ENCODE measurements at regions not wholly inside any gene's neighbourhood (a gene's known extent, or its start where the extent isn't known, plus 50 kb on each side); places are given as distances from the start of the nearest gene placed in this dataset.

- Histone ChIP-seq H3K27ac (no peak overlapping the region), H3K4me1 (peaks cover 0 to 5% of the 10 kb centered on the region in 2 donors), H3K9me3 (no peaks in the 10 kb centered on the region), H3K36me3 (no peaks in the 10 kb centered on the region), H3K4me3 (no peak overlapping the region), H3K27me3 (peaks cover 0 to 25% of the 10 kb centered on the region in 2 donors)
- intact Hi-C loops (cut with DNase I), result no loop called here
- no peak for TF ChIP-seq CTCF (IDR thresholded peaks at IDR 0.05)
- ATAC-seq (no peak), DNase-seq (peak in 2 of 4 donors; percentile 76 to 86)
These were observed 148.3 kb downstream of the SEC61B start for GRCh38 chr9:99370376-99370775.

DNA sequence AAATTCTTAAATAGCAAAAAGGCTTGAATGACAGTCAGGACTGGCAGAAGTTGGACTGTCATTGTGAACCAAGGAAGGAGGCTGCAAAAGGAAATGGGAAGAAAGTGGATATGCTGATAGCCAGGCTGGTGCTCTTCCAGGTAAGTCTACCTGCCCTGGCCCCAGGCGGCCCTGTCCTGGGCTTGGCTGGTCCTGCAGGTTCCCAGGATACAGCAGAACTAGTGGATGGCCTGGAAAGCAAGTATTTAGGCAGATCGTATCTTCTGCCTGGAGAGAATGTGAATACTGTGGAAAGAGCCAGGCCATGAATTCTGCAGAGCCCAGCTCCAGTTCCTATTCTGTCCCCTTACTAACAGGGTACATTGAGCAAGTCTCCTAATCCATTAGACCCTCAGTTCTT lies 149.3 kb downstream of the SEC61B start:
- Histone ChIP-seq H3K4me3 (no peak overlapping the region), H3K4me1 (peaks cover 0 to 5% of the 10 kb centered on the region in 2 donors), H3K27me3 (peaks cover 0 to 25% of the 10 kb centered on the region in 2 donors), H3K36me3 (no peaks in the 10 kb centered on the region), H3K27ac (no peak overlapping the region), H3K9me3 (no peaks in the 10 kb centered on the region)
- DNase-seq (no peak), ATAC-seq (no peak)
- TF ChIP-seq CTCF (IDR thresholded peaks at IDR 0.05), result no peak
- intact Hi-C loops (cut with DNase I), result no loop called here

GRCh38 chr9:99373912-99374311 lies 151.8 kb downstream of the SEC61B start:
- ATAC-seq (no peak), DNase-seq (no peak)
- Histone ChIP-seq H3K27ac (no peak overlapping the region), H3K4me3 (no peak overlapping the region), H3K4me1 (no peaks in the 10 kb centered on the region), H3K9me3 (no peaks in the 10 kb centered on the region), H3K36me3 (no peaks in the 10 kb centered on the region), H3K27me3 (peaks cover 0 to 5% of the 10 kb centered on the region in 2 donors)
- no peak for TF ChIP-seq CTCF (IDR thresholded peaks at IDR 0.05)
- intact Hi-C loops (cut with DNase I), result no loop called here

DNA sequence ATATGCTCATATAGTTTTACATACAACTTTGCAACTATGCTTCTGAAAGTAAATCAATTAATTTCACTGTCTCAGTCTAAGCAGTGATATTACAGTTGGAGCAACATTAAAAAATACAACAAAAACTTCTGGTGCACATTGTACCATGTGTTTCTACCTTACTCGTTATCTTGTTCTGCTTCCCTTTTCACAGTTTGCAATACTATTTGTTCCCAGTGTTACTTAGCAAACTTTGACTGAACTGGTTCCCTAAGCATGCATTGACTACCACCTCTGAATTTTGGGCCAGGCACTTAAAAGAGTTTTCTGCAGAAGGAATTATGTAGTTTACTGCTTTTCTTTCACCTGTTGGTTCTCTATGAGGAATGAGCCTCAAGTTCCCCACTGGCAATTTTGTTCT lies 152.7 kb downstream of the SEC61B start:
- no peaks in the 10 kb centered on the region for H3K4me1 ChIP-seq
- ATAC-seq (no peak), DNase-seq (no peak)
- no peak overlapping the region for H3K4me3 ChIP-seq
- no peak overlapping the region for H3K27ac ChIP-seq
- no peaks in the 10 kb centered on the region for H3K36me3 ChIP-seq
- no peaks in the 10 kb centered on the region for H3K9me3 ChIP-seq
- intact Hi-C loops (cut with DNase I), result no loop called here
- H3K27me3 ChIP-seq, result no peaks in the 10 kb centered on the region
- TF ChIP-seq CTCF (IDR thresholded peaks at IDR 0.05), result no peak

GRCh38 chr9:99375481-99375880 lies 153.4 kb downstream of the SEC61B start:
- DNase-seq (no peak), ATAC-seq (no peak)
- Histone ChIP-seq H3K27ac (no peak overlapping the region), H3K4me3 (no peak overlapping the region), H3K27me3 (no peaks in the 10 kb centered on the region), H3K9me3 (no peaks in the 10 kb centered on the region), H3K4me1 (no peaks in the 10 kb centered on the region), H3K36me3 (no peaks in the 10 kb centered on the region)
- intact Hi-C loops (cut with DNase I), result no loop called here
- no peak for TF ChIP-seq CTCF (IDR thresholded peaks at IDR 0.05)

Measured in left lung (tissue), 4 donors.